Nephron (organoid): ENCODE measurements at regions not wholly inside any gene's neighbourhood (a gene's known extent, or its start where the extent isn't known, plus 50 kb on each side); places are given as distances from the start of the nearest gene placed in this dataset.
A peak's percentile ranks its signal among the peaks of the same experiment; 100 is the strongest.

Experiments
- H3K27ac Mint-ChIP-seq, 3 experiments: 2 replicates each; pipeline ENCODE4 v1.8.0; 2020; ENCODE audit warnings: mixed read lengths in 3 of 3, mild to moderate bottlenecking in 2 of 3, moderate library complexity in 1 of 3
- H3K27me3 Mint-ChIP-seq: 2 replicates; pipeline ENCODE4 v1.8.0; 2021; ENCODE audit warnings: low read depth, mild to moderate bottlenecking, moderate library complexity, mixed read lengths
- H3K36me3 Mint-ChIP-seq: 2 replicates; pipeline ENCODE4 v1.8.0; 2020; ENCODE audit warnings: low read depth, mixed read lengths
- H3K4me1 Mint-ChIP-seq: 2 replicates; pipeline ENCODE4 v1.8.0; 2020; ENCODE audit warnings: mixed read lengths
- H3K4me3 Mint-ChIP-seq, 3 experiments: 2 replicates each; pipeline ENCODE4 v1.8.0; 2020; ENCODE audit warnings: mild to moderate bottlenecking in 3 of 3, mixed read lengths in 3 of 3, moderate library complexity in 2 of 3
- H3K9me3 Mint-ChIP-seq: 2 replicates; pipeline ENCODE4 v1.8.0; 2020; ENCODE audit warnings: mixed read lengths
- CTCF ChIP-seq, 3 experiments: fragments of 200-600 bp; sonication (generic); IDR thresholded peaks; one replicate each; pipeline ENCODE4 v1.5.0; 2021; ENCODE audit warnings: antibody characterized with exemption in 3 of 3; ENCODE audit not compliant: unreplicated experiment in 3 of 3

- Mint-ChIP-seq H3K27me3 (no peaks in the 10 kb centered on the region), H3K27ac (no peak overlapping the region), H3K4me3 (no peak overlapping the region), H3K9me3 (no peaks in the 10 kb centered on the region), H3K36me3 (no peaks in the 10 kb centered on the region), H3K4me1 (peaks cover 26% of the 10 kb centered on the region)
- no peak for TF ChIP-seq CTCF (IDR thresholded peaks at IDR 0.05; ENCODE audit: unreplicated experiment in 3 of 3)
Measured at GRCh38 chr5:93158841-93159240, 422.2 kb downstream of the NR2F1-AS1 start.

- no peaks in the 10 kb centered on the region for H3K36me3 Mint-ChIP-seq
- no peak for TF ChIP-seq CTCF (IDR thresholded peaks at IDR 0.05; ENCODE audit: unreplicated experiment in 3 of 3)
- no peaks in the 10 kb centered on the region for H3K9me3 Mint-ChIP-seq
- no peaks in the 10 kb centered on the region for H3K27me3 Mint-ChIP-seq
- H3K27ac Mint-ChIP-seq = peak overlapping the region in 1 of 3 experiments; percentile 73
- peaks cover 8% of the 10 kb centered on the region for H3K4me1 Mint-ChIP-seq
- no peak overlapping the region for H3K4me3 Mint-ChIP-seq
Measured at GRCh38 chr5:93156566-93156965, 424.5 kb downstream of the NR2F1-AS1 start.

GRCh38 chr5:93154535-93154934, 426.5 kb downstream of the NR2F1-AS1 start:
- no peaks in the 10 kb centered on the region for H3K36me3 Mint-ChIP-seq
- H3K9me3 Mint-ChIP-seq = no peaks in the 10 kb centered on the region
- no peak overlapping the region for H3K4me3 Mint-ChIP-seq
- H3K4me1 Mint-ChIP-seq = no peaks in the 10 kb centered on the region
- no peak for TF ChIP-seq CTCF (IDR thresholded peaks at IDR 0.05; ENCODE audit: unreplicated experiment in 3 of 3)
- no peaks in the 10 kb centered on the region for H3K27me3 Mint-ChIP-seq
- H3K27ac Mint-ChIP-seq = no peak overlapping the region

- Mint-ChIP-seq H3K36me3 (no peaks in the 10 kb centered on the region), H3K9me3 (no peaks in the 10 kb centered on the region), H3K27me3 (no peaks in the 10 kb centered on the region), H3K27ac (peak overlapping the region in 2 of 3 experiments; percentile 38 to 39), H3K4me1 (no peaks in the 10 kb centered on the region), H3K4me3 (no peak overlapping the region)
- no peak for TF ChIP-seq CTCF (IDR thresholded peaks at IDR 0.05; ENCODE audit: unreplicated experiment in 3 of 3)
Measured at GRCh38 chr5:93153461-93153860, 427.6 kb downstream of the NR2F1-AS1 start.

- Mint-ChIP-seq H3K4me1 (no peaks in the 10 kb centered on the region), H3K36me3 (no peaks in the 10 kb centered on the region), H3K27me3 (no peaks in the 10 kb centered on the region), H3K4me3 (no peak overlapping the region), H3K9me3 (no peaks in the 10 kb centered on the region), H3K27ac (no peak overlapping the region)
- TF ChIP-seq CTCF (IDR thresholded peaks at IDR 0.05; ENCODE audit: unreplicated experiment in 3 of 3) = no peak
Measured at GRCh38 chr5:93151896-93152295, 429.1 kb downstream of the NR2F1-AS1 start.

- H3K27me3 Mint-ChIP-seq = no peaks in the 10 kb centered on the region
- TF ChIP-seq CTCF (IDR thresholded peaks at IDR 0.05; ENCODE audit: unreplicated experiment in 3 of 3) = no peak
- no peaks in the 10 kb centered on the region for H3K9me3 Mint-ChIP-seq
- H3K4me1 Mint-ChIP-seq = no peaks in the 10 kb centered on the region
- no peak overlapping the region for H3K4me3 Mint-ChIP-seq
- no peak overlapping the region for H3K27ac Mint-ChIP-seq
- H3K36me3 Mint-ChIP-seq = no peaks in the 10 kb centered on the region
Measured at GRCh38 chr5:93151121-93151520, 429.9 kb downstream of the NR2F1-AS1 start.
